PC-9 (cell line): ENCODE measurements at regions not wholly inside any gene's neighbourhood (a gene's known extent, or its start where the extent isn't known, plus 50 kb on each side); places are given as distances from the start of the nearest gene placed in this dataset.

Experiments
- BruUV-seq: library from RNA; stranded (reverse); fragments of 400-500 nt; replicated peaks from 2 replicates; lab custom pipeline; 2021; lab: Mats Ljungman, UMichigan
- CTCF ChIA-PET: fragments of 300-600 bp; sonication (Branson Sonifier 250); formaldehyde crosslinking; loops from one replicate; lab custom pipeline; 2022; ENCODE audit warnings: antibody characterized with exemption; lab: Charles Lee
- POLR2A ChIA-PET: fragments of 300-600 bp; sonication (Branson Sonifier 250); formaldehyde crosslinking; loops from one replicate; lab custom pipeline; 2022; ENCODE audit warnings: antibody characterized with exemption; ENCODE audit not compliant: unreplicated experiment; lab: Charles Lee
- DNase-seq, 2 experiments: peaks; one replicate each; pipeline versions ENCODE4 v3.0.0 to v3.0.0-alpha.2; 2015 to 2022; ENCODE audit warnings: mixed read lengths in 1 of 2
- H2AFZ ChIP-seq: fragments of 200-600 bp; sonication (generic); 2 replicates; pipeline ENCODE4 v1.8.1; 2017; ENCODE audit warnings: antibody characterized with exemption
- H3F3A ChIP-seq: fragments of 200-600 bp; sonication (generic); 2 replicates; pipeline ENCODE4 v1.8.1; 2017; ENCODE audit warnings: antibody characterized with exemption, mild to moderate bottlenecking, low read depth; ENCODE audit not compliant: insufficient read depth
- H3K27ac ChIP-seq: fragments of 200-600 bp; sonication (generic); 2 replicates; pipeline ENCODE4 v1.6.1; 2016; ENCODE audit warnings: mixed run types
- H3K27me3 ChIP-seq: fragments of 200-600 bp; sonication (generic); 2 replicates; pipeline ENCODE4 v1.6.1; 2016; ENCODE audit warnings: low read depth, mixed run types; ENCODE audit not compliant: insufficient read depth
- H3K36me3 ChIP-seq: fragments of 200-600 bp; sonication (generic); 2 replicates; pipeline ENCODE4 v1.6.1; 2016; ENCODE audit warnings: low read depth, mixed run types
- H3K4me1 ChIP-seq: fragments of 200-600 bp; sonication (generic); replicated peaks from 2 replicates; pipeline ENCODE4 v1.6.1; 2016; ENCODE audit warnings: mixed run types; ENCODE audit not compliant: insufficient read depth
- H3K4me2 ChIP-seq: fragments of 200-600 bp; sonication (generic); 2 replicates; pipeline ENCODE4 v1.6.1; 2017; ENCODE audit warnings: mixed run types
- H3K4me3 ChIP-seq: fragments of 200-600 bp; sonication (generic); 2 replicates; pipeline ENCODE4 v1.6.1; 2016; ENCODE audit warnings: mixed run types
- H3K79me2 ChIP-seq: fragments of 200-600 bp; sonication (generic); 2 replicates; pipeline ENCODE4 v1.6.1; 2017; ENCODE audit warnings: low read depth, mixed run types
- H3K9me2 ChIP-seq: fragments of 200-600 bp; sonication (generic); 2 replicates; pipeline ENCODE4 v1.8.1; 2017; ENCODE audit warnings: mild to moderate bottlenecking; ENCODE audit not compliant: insufficient read depth
- H3K9me3 ChIP-seq: fragments of 200-600 bp; sonication (generic); 2 replicates; pipeline ENCODE4 v1.8.1; 2016; ENCODE audit warnings: low read depth; ENCODE audit not compliant: insufficient read depth
- H4K20me1 ChIP-seq: fragments of 200-600 bp; sonication (generic); 2 replicates; pipeline ENCODE4 v1.8.1; 2017; ENCODE audit not compliant: insufficient read depth
- EZH2 ChIP-seq: fragments of 200-600 bp; sonication (generic); IDR thresholded peaks from 2 replicates; pipeline ENCODE4 v1.8.0; 2017; ENCODE audit warnings: antibody characterized with exemption, low read depth
- intact Hi-C: fragments of 100-400 bp; cut with micrococcal nuclease; formaldehyde crosslinking; loops from one replicate; pipeline ENCODE4 v1.10.0; 2022; ENCODE audit not compliant: unreplicated experiment
- TF ChIP-seq, protein P1 (sequence below): fragments of 200-600 bp; sonication (generic); conservative IDR thresholded peaks from 2 replicates; pipeline ENCODE4 v1.6.1; 2017; ENCODE audit warnings: mixed run types, antibody characterized with exemption, mild to moderate bottlenecking, moderate library complexity

DNA sequence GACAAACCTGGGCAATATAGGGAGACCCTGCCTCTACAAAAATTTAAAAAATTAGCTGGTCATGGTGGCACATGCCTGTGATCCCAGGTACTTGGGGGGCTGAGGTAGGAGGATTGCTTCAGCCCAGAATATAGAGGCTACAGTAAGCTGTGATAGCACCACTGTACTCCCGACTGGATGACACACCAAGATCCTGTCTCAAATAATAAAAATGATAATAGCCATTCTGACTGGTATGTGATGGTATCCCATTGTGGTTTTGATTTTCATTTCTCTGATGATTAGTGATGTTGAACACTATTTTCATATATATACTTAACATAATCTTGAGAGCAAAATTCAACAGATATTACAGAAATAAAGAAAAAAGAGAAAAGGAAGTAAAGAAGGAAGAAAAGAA is 1491.0 kb upstream of the PIK3C3 start:
- Histone ChIP-seq H3K9me2 (no peaks in the 10 kb centered on the region), H3K9me3 (no peaks in the 10 kb centered on the region), H3K79me2 (no peaks in the 10 kb centered on the region), H3K27me3 (no peaks in the 10 kb centered on the region), H3F3A (no peaks in the 10 kb centered on the region), H2AFZ (no peak overlapping the region), H3K4me1 (no peaks in the 10 kb centered on the region), H3K4me3 (no peak overlapping the region), H3K27ac (no peak overlapping the region), H3K4me2 (no peak overlapping the region), H3K36me3 (no peaks in the 10 kb centered on the region), H4K20me1 (no peaks in the 10 kb centered on the region)
- POLR2A ChIA-PET: no interaction called here
- CTCF ChIA-PET: no interaction called here
- BruUV-seq: no TSS peak
- no peak for TF ChIP-seq EZH2
- TF ChIP-seq, protein P1, sequence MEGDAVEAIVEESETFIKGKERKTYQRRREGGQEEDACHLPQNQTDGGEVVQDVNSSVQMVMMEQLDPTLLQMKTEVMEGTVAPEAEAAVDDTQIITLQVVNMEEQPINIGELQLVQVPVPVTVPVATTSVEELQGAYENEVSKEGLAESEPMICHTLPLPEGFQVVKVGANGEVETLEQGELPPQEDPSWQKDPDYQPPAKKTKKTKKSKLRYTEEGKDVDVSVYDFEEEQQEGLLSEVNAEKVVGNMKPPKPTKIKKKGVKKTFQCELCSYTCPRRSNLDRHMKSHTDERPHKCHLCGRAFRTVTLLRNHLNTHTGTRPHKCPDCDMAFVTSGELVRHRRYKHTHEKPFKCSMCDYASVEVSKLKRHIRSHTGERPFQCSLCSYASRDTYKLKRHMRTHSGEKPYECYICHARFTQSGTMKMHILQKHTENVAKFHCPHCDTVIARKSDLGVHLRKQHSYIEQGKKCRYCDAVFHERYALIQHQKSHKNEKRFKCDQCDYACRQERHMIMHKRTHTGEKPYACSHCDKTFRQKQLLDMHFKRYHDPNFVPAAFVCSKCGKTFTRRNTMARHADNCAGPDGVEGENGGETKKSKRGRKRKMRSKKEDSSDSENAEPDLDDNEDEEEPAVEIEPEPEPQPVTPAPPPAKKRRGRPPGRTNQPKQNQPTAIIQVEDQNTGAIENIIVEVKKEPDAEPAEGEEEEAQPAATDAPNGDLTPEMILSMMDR: no peak
- intact Hi-C loops: no loop called here
- DNase-seq: no peak

DNA sequence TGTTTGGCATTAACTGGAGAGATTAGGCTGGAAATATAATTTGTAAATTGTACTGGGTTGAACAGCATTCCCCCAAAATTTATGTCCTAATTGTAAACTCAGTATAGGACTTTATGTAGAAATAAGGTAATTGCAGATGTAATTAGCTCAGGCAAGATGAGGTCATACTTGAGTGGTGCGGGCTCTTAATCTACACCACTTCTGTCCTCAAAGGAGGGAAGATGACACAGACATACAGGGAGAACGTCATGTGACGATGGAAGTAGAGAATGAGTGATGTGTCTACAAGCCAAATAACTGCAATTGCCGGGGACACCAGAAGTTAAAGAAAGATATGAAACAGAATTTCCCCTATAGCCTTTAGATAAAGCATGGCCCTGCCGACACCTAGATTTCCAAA is 1501.1 kb upstream of the PIK3C3 start:
- Histone ChIP-seq H3F3A (no peaks in the 10 kb centered on the region), H2AFZ (no peak overlapping the region), H3K4me3 (no peak overlapping the region), H4K20me1 (no peaks in the 10 kb centered on the region), H3K27me3 (no peaks in the 10 kb centered on the region), H3K4me2 (no peak overlapping the region), H3K36me3 (no peaks in the 10 kb centered on the region), H3K27ac (no peak overlapping the region), H3K79me2 (no peaks in the 10 kb centered on the region), H3K9me2 (no peaks in the 10 kb centered on the region), H3K4me1 (no peaks in the 10 kb centered on the region), H3K9me3 (no peaks in the 10 kb centered on the region)
- no TSS peak for BruUV-seq
- CTCF ChIA-PET: no interaction called here
- no peak for TF ChIP-seq EZH2
- intact Hi-C loops: no loop called here
- no peak for DNase-seq
- POLR2A ChIA-PET: no interaction called here

DNA sequence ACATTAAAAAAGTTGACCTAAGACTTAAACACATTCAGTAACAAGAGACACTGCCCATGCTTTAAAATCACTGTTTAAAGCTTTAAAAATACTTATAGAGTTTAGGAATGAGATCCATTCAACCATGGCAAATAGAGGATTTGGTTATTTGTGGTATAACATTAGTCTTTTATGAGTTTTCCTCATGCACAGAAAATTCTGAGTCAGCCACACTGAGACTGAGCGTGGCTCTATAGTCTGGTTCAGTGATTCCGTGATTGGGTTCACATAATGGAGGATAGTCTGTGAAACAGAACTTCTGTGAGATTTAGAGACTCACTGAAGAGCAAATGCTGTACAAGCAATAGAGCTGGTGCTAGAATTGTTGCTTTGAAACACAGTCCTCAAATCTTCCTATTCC is 1502.4 kb upstream of the PIK3C3 start:
- no peak overlapping the region for H3K27ac ChIP-seq
- H3K79me2 ChIP-seq: no peaks in the 10 kb centered on the region
- no peaks in the 10 kb centered on the region for H3K4me1 ChIP-seq
- TF ChIP-seq, protein P1: no peak
- TF ChIP-seq EZH2: no peak
- ChIA-PET POLR2A (no interaction called here), CTCF (no interaction called here)
- H3K27me3 ChIP-seq: no peaks in the 10 kb centered on the region
- BruUV-seq: no TSS peak
- H3K4me2 ChIP-seq: no peak overlapping the region
- no peak overlapping the region for H2AFZ ChIP-seq
- no peak for DNase-seq
- H3K9me2 ChIP-seq: no peaks in the 10 kb centered on the region
- intact Hi-C loops: no loop called here
- H3K9me3 ChIP-seq: no peaks in the 10 kb centered on the region
- no peaks in the 10 kb centered on the region for H4K20me1 ChIP-seq
- H3F3A ChIP-seq: no peaks in the 10 kb centered on the region
- H3K4me3 ChIP-seq: no peak overlapping the region
- no peaks in the 10 kb centered on the region for H3K36me3 ChIP-seq

DNA sequence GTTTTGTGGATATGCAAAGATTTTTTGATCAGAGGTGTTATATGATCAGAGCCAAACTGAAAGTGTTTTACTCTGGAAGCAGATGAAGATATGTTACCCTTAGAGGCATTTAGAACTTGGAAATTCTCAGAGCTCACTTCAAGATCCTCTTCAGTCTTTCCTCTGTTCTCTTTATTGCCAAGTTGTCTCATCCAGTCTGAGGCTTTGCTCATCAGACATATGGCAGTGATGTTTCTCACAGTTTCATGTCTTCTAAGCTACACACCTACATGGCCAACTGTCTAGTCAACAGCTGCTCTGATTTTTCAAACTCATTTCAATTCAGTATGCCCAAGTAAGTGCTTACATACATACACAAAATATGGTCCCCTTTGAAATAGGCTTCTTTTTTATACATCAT is 1504.3 kb upstream of the PIK3C3 start:
- no peaks in the 10 kb centered on the region for H3K36me3 ChIP-seq
- DNase-seq: no peak
- H3K4me2 ChIP-seq: no peak overlapping the region
- no peaks in the 10 kb centered on the region for H3K27me3 ChIP-seq
- H3K79me2 ChIP-seq: no peaks in the 10 kb centered on the region
- no peak overlapping the region for H3K4me3 ChIP-seq
- ChIA-PET POLR2A (no interaction called here), CTCF (no interaction called here)
- H3K9me3 ChIP-seq: no peaks in the 10 kb centered on the region
- H4K20me1 ChIP-seq: no peaks in the 10 kb centered on the region
- no peak overlapping the region for H2AFZ ChIP-seq
- BruUV-seq: no TSS peak
- H3K4me1 ChIP-seq: no peaks in the 10 kb centered on the region
- intact Hi-C loops: no loop called here
- no peaks in the 10 kb centered on the region for H3F3A ChIP-seq
- no peak for TF ChIP-seq EZH2
- TF ChIP-seq, protein P1: no peak
- no peaks in the 10 kb centered on the region for H3K9me2 ChIP-seq
- H3K27ac ChIP-seq: no peak overlapping the region
